GM23248 (cell line): ENCODE measurements at regions not wholly inside any gene's neighbourhood (a gene's known extent, or its start where the extent isn't known, plus 50 kb on each side); places are given as distances from the start of the nearest gene placed in this dataset.

Experiments used
- EZH2 ChIP-seq: fragments of 200-600 bp; sonication (generic); IDR thresholded peaks from 2 replicates; pipeline ENCODE4 v1.6.1; 2018; ENCODE audit warnings: antibody characterized with exemption, mild to moderate bottlenecking; ENCODE audit not compliant: insufficient read depth, poor library complexity, severe bottlenecking
- EZH2phosphoT487 ChIP-seq: fragments of 200-600 bp; sonication (generic); IDR thresholded peaks from 2 replicates; pipeline ENCODE4 v1.6.1; 2018; ENCODE audit warnings: antibody characterized with exemption, moderate library complexity, mild to moderate bottlenecking, low read depth; ENCODE audit not compliant: insufficient read depth

GRCh38 chr5:27313549-27313948 lies 275.2 kb upstream of the CDH9 start:
- TF ChIP-seq EZH2 (no peak), EZH2phosphoT487 (no peak)
